Activated CD8-positive, alpha-beta T cell treated with anti-CD3 and anti-CD28 coated beads for 36 hours (primary cell): ENCODE measurements at regions not wholly inside any gene's neighbourhood (a gene's known extent, or its start where the extent isn't known, plus 50 kb on each side); places are given as distances from the start of the nearest gene placed in this dataset.

Source experiments
- ATAC-seq: fragments of 200-7000 bp; cut with Tn5 transposase; one replicate; pipeline ENCODE4 v1.10.0; 2021; ENCODE audit warnings: mild to moderate bottlenecking, moderate library complexity
- CTCF ChIA-PET: fragments of 350-600 bp; sonication (Branson Sonifier 250); formaldehyde crosslinking; loops from one replicate; lab custom pipeline; 2021; ENCODE audit warnings: antibody characterized with exemption; lab: Charles Lee
- POLR2A ChIA-PET: fragments of 350-600 bp; sonication (Branson Sonifier 250); formaldehyde crosslinking; loops from one replicate; lab custom pipeline; 2021; ENCODE audit warnings: antibody characterized with exemption; lab: Charles Lee
- DNase-seq: peaks from one replicate; pipeline ENCODE4 v3.0.0-alpha.2; 2020
- H3K27ac Mint-ChIP-seq: one replicate; pipeline ENCODE4 v1.8.0; 2021; ENCODE audit warnings: mild to moderate bottlenecking, mixed read lengths
- H3K27me3 Mint-ChIP-seq: one replicate; pipeline ENCODE4 v1.8.0; 2021; ENCODE audit warnings: mixed read lengths
- H3K36me3 Mint-ChIP-seq: one replicate; pipeline ENCODE4 v1.8.0; 2021; ENCODE audit warnings: low read depth, mixed read lengths
- H3K4me1 Mint-ChIP-seq: one replicate; pipeline ENCODE4 v1.8.0; 2021; ENCODE audit warnings: low read depth, mixed read lengths
- H3K4me3 Mint-ChIP-seq: one replicate; pipeline ENCODE4 v1.8.0; 2021; ENCODE audit warnings: mild to moderate bottlenecking, moderate library complexity, mixed read lengths
- H3K9me3 Mint-ChIP-seq: one replicate; pipeline ENCODE4 v1.8.0; 2021; ENCODE audit warnings: mixed read lengths
- CTCF ChIP-seq: fragments of 200-600 bp; IDR thresholded peaks from one replicate; pipeline ENCODE4 v1.8.0; 2022; ENCODE audit warnings: antibody characterized with exemption, mild to moderate bottlenecking
- intact Hi-C: fragments of 100-400 bp; cut with micrococcal nuclease; formaldehyde crosslinking; loops from one replicate; pipeline ENCODE4 v1.10.0; 2022

GRCh38 chr7:33807779-33808482 is 97.4 kb upstream of the BMPER start:
- Mint-ChIP-seq H3K9me3 (peaks cover 4% of the 10 kb centered on the region), H3K27ac (no peak overlapping the region), H3K36me3 (no peaks in the 10 kb centered on the region), H3K4me1 (no peaks in the 10 kb centered on the region), H3K4me3 (no peak overlapping the region), H3K27me3 (no peaks in the 10 kb centered on the region)
- DNase-seq, result peak; percentile 20
- intact Hi-C loops, result no loop called here
- TF ChIP-seq CTCF, result no peak
- ATAC-seq, result no peak
- POLR2A ChIA-PET, result no interaction called here
- CTCF ChIA-PET, result interaction anchor here (0.7 to 2.1 kb wide), 4 partner anchors 11 to 602 kb away, joined by 4 to 6 read pairs (median 5); no protein-coding TSS in a partner anchor

- no peak for TF ChIP-seq CTCF
- Mint-ChIP-seq H3K27me3 (no peaks in the 10 kb centered on the region), H3K9me3 (peaks cover 4% of the 10 kb centered on the region), H3K36me3 (no peaks in the 10 kb centered on the region), H3K27ac (no peak overlapping the region), H3K4me3 (no peak overlapping the region), H3K4me1 (no peaks in the 10 kb centered on the region)
- ATAC-seq, result no peak
- intact Hi-C loops, result no loop called here
- CTCF ChIA-PET, result interaction anchor here (0.7 kb wide), 1 partner anchor 124 kb away, joined by 3 read pairs; no protein-coding TSS in a partner anchor
- POLR2A ChIA-PET, result no interaction called here
- DNase-seq, result no peak
Observed at GRCh38 chr7:33809228-33809627, 96.1 kb upstream of the BMPER start.

- Mint-ChIP-seq H3K4me3 (no peak overlapping the region), H3K36me3 (no peaks in the 10 kb centered on the region), H3K27ac (no peak overlapping the region), H3K9me3 (peaks cover 4% of the 10 kb centered on the region), H3K4me1 (peaks cover 3% of the 10 kb centered on the region), H3K27me3 (no peaks in the 10 kb centered on the region)
- ATAC-seq (no peak), DNase-seq (no peak)
- CTCF ChIA-PET, result no interaction called here
- intact Hi-C loops, result no loop called here
- POLR2A ChIA-PET, result no interaction called here
- TF ChIP-seq CTCF, result no peak
Observed at GRCh38 chr7:33810356-33810755, 95.0 kb upstream of the BMPER start.

GRCh38 chr7:33813331-33813730 is 92.0 kb upstream of the BMPER start:
- Mint-ChIP-seq H3K27ac (no peak overlapping the region), H3K36me3 (no peaks in the 10 kb centered on the region), H3K4me3 (no peak overlapping the region), H3K27me3 (no peaks in the 10 kb centered on the region), H3K4me1 (peaks cover 3% of the 10 kb centered on the region), H3K9me3 (peaks cover 4% of the 10 kb centered on the region)
- ChIA-PET CTCF (no interaction called here), POLR2A (no interaction called here)
- DNase-seq (no peak), ATAC-seq (no peak)
- no peak for TF ChIP-seq CTCF
- intact Hi-C loops, result no loop called here

- CTCF ChIA-PET, result no interaction called here
Observed at GRCh38 chr7:33814400-33814799, 90.9 kb upstream of the BMPER start.

More at GRCh38 chr7:33814400-33814799, 90.9 kb upstream of the BMPER start:
- Mint-ChIP-seq H3K27ac (no peak overlapping the region), H3K36me3 (no peaks in the 10 kb centered on the region), H3K9me3 (peaks cover 4% of the 10 kb centered on the region), H3K27me3 (no peaks in the 10 kb centered on the region), H3K4me1 (peaks cover 3% of the 10 kb centered on the region), H3K4me3 (no peak overlapping the region)
- intact Hi-C loops, result no loop called here
- ATAC-seq, result no peak
- no peak for TF ChIP-seq CTCF
- DNase-seq, result no peak
- POLR2A ChIA-PET, result no interaction called here
